ENCODE measurements at regions not wholly inside any gene's neighbourhood (a gene's known extent, or its start where the extent isn't known, plus 50 kb on each side); places are given as distances from the start of the nearest gene placed in this dataset.

DNA sequence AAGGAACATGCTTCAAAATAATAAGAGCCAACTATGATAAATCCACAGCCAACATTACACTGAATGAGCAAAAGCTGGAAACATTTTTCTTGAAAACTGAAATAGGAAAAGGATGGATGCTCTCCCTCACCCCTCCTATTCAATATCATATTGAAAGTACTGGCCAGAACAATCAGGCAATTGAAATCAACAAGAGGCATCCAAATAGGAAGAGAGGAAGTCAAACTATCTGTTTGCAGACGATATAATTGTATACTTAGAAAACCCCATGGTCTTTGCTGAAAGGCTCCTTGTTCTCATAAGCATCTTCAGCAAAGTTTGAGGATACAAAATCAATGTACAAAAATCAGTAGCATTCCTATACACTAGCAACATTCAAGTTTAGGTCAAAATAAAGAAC, 1562.5 kb upstream of the ADGRL3 start:
- H2BK120ac ChIP-seq (replicated peaks; ENCODE audit: low read depth, low read length) = no peak overlapping the region
- H3K18ac ChIP-seq (ENCODE audit: extremely low read depth, low read length) = no peak overlapping the region
- no peak overlapping the region for H2AK5ac ChIP-seq (ENCODE audit: low read depth, low read length)
- H3K79me1 ChIP-seq (ENCODE audit: low read depth, low read length) = no peaks in the 10 kb centered on the region
- H3K27me3 ChIP-seq (replicated peaks in 1 of 4; ENCODE audit: control insufficient read depth in 3 of 4, extremely low read depth in 1 of 4, insufficient read depth in 3 of 4, low read length in 3 of 4) = no peaks in the 10 kb centered on the region
- DNase-seq (ENCODE audit: low read depth in 1 of 2, low spot score in 2 of 2) (no peak), FAIRE-seq (no peak)
- H3K36me3 ChIP-seq (ENCODE audit: control insufficient read depth in 2 of 4, insufficient read depth in 4 of 4, low read length in 3 of 4) = no peaks in the 10 kb centered on the region
- H3K9me3 ChIP-seq (ENCODE audit: insufficient read depth in 2 of 2, low read depth in 1 of 2, low read length in 1 of 2) = no peaks in the 10 kb centered on the region
- H3K56ac ChIP-seq (replicated peaks; ENCODE audit: insufficient read length, low read depth, low read length) = no peak overlapping the region
- TF ChIP-seq SAP30 (IDR thresholded peaks at IDR 0.05; ENCODE audit: insufficient read depth, insufficient replicate concordance, low read length) (no peak), BACH1 (IDR thresholded peaks at IDR 0.05; ENCODE audit: low read length) (no peak), CHD1 (IDR thresholded peaks at IDR 0.05; ENCODE audit: low read depth, low read length) (no peak), FOSL1 (IDR thresholded peaks at IDR 0.05; ENCODE audit: insufficient read depth, low read depth, low read length) (no peak), EZH2 (IDR thresholded peaks at IDR 0.05; ENCODE audit: low read depth, low read length, severe bottlenecking) (no peak)
- TF ChIP-seq, protein P1, sequence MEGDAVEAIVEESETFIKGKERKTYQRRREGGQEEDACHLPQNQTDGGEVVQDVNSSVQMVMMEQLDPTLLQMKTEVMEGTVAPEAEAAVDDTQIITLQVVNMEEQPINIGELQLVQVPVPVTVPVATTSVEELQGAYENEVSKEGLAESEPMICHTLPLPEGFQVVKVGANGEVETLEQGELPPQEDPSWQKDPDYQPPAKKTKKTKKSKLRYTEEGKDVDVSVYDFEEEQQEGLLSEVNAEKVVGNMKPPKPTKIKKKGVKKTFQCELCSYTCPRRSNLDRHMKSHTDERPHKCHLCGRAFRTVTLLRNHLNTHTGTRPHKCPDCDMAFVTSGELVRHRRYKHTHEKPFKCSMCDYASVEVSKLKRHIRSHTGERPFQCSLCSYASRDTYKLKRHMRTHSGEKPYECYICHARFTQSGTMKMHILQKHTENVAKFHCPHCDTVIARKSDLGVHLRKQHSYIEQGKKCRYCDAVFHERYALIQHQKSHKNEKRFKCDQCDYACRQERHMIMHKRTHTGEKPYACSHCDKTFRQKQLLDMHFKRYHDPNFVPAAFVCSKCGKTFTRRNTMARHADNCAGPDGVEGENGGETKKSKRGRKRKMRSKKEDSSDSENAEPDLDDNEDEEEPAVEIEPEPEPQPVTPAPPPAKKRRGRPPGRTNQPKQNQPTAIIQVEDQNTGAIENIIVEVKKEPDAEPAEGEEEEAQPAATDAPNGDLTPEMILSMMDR (IDR thresholded peaks at IDR 0.05; ENCODE audit: control extremely low read depth in 1 of 3, insufficient read depth in 1 of 3, low read depth in 1 of 3, low read length in 3 of 3) = no peak
- no peaks in the 10 kb centered on the region for H3K4me1 ChIP-seq (replicated peaks in 1 of 4; ENCODE audit: control insufficient read depth in 3 of 4, insufficient read depth in 4 of 4, low read length in 3 of 4)
- H3K27ac ChIP-seq (ENCODE audit: low read depth, low read length) = no peak overlapping the region
- H3K79me2 ChIP-seq (ENCODE audit: control insufficient read depth in 1 of 2, insufficient read depth in 2 of 2, low read length in 2 of 2) = no peaks in the 10 kb centered on the region
- CTCF ChIA-PET (ENCODE audit: partially characterized antibody) = no interaction called here
- H3K23me2 ChIP-seq (ENCODE audit: low read depth, low read length) = no peaks in the 10 kb centered on the region
- POLR2A ChIA-PET (ENCODE audit: partially characterized antibody) = no interaction called here
- H3K14ac ChIP-seq (ENCODE audit: insufficient read length) = no peak overlapping the region
- H3K23ac ChIP-seq (ENCODE audit: insufficient read length) = no peak overlapping the region
- no peak overlapping the region for H2BK12ac ChIP-seq (ENCODE audit: low read depth, low read length)
- H3K4me2 ChIP-seq (ENCODE audit: insufficient read depth in 1 of 2, low read depth in 2 of 2, low read length in 2 of 2) = no peak overlapping the region
- 88% methylated on average over 1 of the region's 1 CpG; no CpG with 5 or more reads in 1 of the 2 experiments for WGBS, 2 experiments (ENCODE audit: extremely low coverage in 1 of 2, insufficient coverage in 1 of 2, insufficient read length in 1 of 2, insufficient replicate concordance in 2 of 2, low coverage in 1 of 2, low lambda C conversion rate in 2 of 2, missing lambda C conversion rate in 1 of 2)
- no peak overlapping the region for H3K4ac ChIP-seq (replicated peaks; ENCODE audit: insufficient read length, low read depth, low read length)
- no peak overlapping the region for H2BK15ac ChIP-seq (ENCODE audit: low read length)
- H2BK5ac ChIP-seq (ENCODE audit: low read depth, low read length) = no peak overlapping the region
- H3K9ac ChIP-seq (replicated peaks in 1 of 4; ENCODE audit: extremely low read depth in 1 of 4, low read depth in 3 of 4, low read length in 3 of 4) = no peak overlapping the region
- H4K8ac ChIP-seq (ENCODE audit: extremely low read depth, insufficient read depth, low read length) = no peak overlapping the region
- H4K5ac ChIP-seq (ENCODE audit: insufficient read length, low read depth, low read length) = no peak overlapping the region
- H2BK20ac ChIP-seq (ENCODE audit: low read length) = no peak overlapping the region
- H3K4me3 ChIP-seq (ENCODE audit: extremely low read depth in 1 of 4, insufficient read depth in 2 of 4, low read depth in 3 of 4, low read length in 4 of 4) = no peak overlapping the region
- no peak overlapping the region for H4K91ac ChIP-seq (replicated peaks; ENCODE audit: insufficient read length, low read length)
- no peaks in the 10 kb centered on the region for H4K20me1 ChIP-seq (replicated peaks in 1 of 2; ENCODE audit: control insufficient read depth in 1 of 2, insufficient read depth in 2 of 2, low read length in 2 of 2)
- no peak overlapping the region for H2AFZ ChIP-seq (ENCODE audit: low read length)
